Head of caudate nucleus (tissue), 42 donors: ENCODE measurements at regions not wholly inside any gene's neighbourhood (a gene's known extent, or its start where the extent isn't known, plus 50 kb on each side); places are given as distances from the start of the nearest gene placed in this dataset.
"Not testable (repeated sequence)": the region's sequence is repeated elsewhere in the genome, so short reads cannot be mapped to it uniquely, and the experiment has no call there.

ENCODE experiments used
- DNase-seq, 42 donors: peaks; one replicate each; pipeline versions ENCODE4 v3.0.0 to v3.0.0-alpha.2; 2020 to 2021; ENCODE audit warnings: mixed read lengths in 7 of 42
- intact Hi-C: fragments of 100-400 bp; cut with DNase I; formaldehyde crosslinking; loops from one replicate; pipeline ENCODE4 v1.15.0; 2022

DNA sequence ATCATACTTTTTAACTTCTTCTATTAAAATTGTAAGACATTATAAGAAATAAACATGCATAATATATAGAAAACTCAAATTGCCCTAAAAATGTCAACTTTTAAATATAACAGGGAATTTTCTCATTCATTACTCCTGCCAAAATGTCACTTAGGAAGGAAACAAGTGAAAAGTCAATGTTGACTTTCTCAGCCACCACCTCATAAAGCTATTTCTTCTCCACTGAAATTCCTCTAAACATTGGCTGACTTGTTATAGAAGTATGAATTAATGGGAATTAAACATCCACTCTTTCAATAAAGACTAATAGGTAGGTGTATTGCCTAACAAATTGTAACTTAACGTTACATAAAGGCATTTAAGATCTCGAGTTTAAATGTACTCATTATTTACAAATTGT lies 499.7 kb upstream of the SYT4 start:
- intact Hi-C loops: no loop called here
- no peak for DNase-seq

DNA sequence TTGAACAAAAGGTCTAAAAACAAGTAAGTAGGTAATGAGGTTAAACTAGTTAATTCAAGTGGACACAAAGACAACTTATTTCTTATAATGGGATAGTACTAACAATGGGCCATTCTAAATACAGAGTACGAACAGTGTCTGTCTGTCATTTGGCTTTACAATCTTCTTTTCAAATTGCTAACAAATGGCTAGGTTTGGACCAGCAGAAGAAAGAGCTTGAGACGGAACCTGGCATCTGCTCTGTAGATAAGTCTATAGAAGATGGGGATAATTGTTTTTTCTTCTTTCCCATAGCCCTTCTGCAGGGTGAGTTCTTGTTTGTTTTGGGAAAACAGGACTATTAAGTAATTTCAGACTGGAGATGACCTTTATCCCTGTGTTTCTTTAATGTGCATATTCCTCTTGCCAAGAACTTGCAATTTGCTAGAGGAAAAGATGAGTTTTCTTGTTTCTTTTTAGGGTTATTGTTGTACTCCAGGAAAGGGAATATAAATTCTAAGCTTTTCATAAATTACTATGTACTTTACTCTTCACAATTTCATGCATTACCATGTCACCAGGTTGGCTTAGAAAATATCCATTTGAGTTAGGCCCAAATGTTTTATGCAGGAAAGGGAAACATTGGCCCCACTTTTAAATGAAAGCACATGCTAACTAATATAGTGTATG lies 500.5 kb upstream of the SYT4 start:
- DNase-seq: no peak
- intact Hi-C loops: no loop called here

DNA sequence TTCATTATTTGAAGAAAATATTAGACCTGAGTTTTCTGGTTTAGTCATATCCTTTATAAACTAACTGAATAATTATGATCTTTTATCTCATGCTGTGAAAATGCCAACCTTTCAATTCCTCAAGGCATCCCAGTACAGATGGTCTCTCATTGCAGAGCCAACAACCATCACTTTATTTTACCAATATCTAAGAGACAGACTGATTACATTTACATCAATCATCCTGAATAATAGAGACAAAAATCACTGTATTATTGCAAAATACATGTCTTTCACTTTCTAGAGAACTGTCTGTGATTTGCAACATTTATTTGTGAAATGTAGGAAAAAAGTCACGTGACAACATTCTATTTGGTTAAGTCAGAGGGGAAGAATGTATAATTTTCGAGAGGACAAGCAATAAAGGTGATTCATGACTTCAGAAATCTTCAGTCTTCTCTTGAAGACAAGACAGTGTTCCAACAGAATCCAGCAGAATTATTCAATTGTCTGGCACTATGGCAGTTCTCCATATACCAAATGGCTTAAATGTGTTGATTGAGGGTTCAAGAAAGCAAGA lies 503.6 kb upstream of the SYT4 start:
- intact Hi-C loops: no loop called here
- no peak for DNase-seq

DNA sequence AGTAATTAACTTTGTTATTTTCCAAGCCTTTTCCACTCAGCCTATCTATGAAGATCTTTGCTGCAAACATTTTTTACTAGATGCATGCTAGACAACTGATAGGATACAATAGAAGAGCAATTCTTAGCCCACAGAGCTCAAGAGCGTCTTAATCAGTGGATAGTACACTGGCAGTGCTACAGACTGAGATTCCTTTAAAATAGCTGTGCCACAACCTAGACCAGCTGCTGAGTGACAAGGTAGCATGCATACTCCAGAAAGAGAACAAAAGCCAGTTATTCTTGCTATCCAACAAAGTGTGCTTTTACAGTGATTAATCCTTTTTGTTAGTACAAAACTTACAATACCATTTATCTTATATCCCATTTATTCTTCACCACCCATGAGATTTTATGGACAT lies 507.9 kb upstream of the SYT4 start:
- no peak for DNase-seq
- intact Hi-C loops: no loop called here

DNA sequence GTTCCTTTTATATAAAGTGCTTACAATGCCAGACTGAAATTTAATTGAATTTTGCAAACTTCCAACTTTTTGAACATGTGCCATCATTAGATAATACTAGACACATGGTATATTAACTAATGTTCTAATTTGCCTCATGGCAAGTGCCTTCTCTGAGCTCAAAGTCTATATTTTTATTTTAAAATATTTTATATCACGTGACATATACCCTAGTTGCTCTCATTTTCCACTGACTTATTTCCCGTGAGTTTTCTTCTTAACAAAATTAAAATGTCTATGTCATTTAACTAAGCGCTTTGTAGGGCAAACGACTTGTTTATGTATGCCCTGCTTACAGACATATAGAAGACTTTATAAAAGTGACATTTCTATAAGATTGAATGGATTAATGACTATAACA lies 509.6 kb upstream of the SYT4 start:
- no peak for DNase-seq
- intact Hi-C loops: no loop called here

DNA sequence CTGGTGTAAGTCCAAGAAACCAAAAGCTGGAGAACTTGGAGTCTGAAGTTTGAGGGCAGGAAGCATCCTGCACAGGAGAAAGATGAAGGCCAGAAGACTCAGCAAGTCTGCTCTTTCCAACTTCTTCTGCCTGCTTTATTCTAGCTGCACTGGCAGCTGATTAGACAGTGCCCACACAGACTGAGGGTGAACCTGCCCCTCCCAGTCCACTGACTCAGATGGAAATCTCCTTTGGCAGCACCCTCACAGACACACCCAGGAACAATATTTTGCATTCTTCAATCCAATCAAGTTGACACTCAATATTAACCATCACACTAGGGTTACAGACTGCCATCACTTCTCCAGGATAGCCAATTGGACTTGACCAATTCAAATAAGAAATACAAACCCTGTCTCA lies 510.4 kb upstream of the SYT4 start:
- DNase-seq, intact Hi-C loops: not testable (repeated sequence)

DNA sequence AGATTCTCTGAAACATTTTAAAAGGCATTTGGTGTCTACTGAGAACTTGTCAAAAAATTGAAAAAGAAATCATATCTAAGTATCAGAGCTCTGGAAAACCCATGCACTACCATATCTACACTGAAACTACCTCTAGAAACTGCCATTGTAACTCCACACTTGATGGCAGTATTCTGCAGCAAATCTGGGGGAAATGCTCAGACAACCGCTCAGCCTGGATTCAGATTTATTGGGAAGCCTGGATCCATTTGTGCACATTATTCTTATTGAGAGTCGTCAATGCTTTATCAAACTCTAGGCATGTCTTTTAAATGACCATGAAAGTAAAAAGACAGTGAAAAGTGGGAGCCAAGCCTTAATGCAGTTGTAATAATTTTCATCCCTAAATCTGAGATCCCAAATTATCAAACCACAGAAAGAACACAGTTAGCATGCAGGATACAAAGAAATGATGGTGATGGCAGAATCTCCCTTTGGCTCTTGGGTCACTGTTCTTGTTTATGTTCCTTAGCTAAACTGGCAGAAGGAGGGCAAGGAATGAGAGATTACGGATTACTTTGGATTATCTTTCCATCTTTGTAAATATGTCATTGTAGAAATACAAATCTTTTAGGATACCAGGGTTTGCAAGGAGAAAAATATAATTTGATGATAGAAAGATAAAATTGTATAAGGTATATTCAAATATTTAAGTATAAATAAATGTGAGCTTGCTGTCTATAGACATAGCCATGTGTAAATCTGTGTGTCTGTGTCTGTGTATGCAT lies 512.1 kb upstream of the SYT4 start:
- intact Hi-C loops: no loop called here
- DNase-seq: peak in 17 of 42 donors; percentile 6 to 59 (median 18)

DNA sequence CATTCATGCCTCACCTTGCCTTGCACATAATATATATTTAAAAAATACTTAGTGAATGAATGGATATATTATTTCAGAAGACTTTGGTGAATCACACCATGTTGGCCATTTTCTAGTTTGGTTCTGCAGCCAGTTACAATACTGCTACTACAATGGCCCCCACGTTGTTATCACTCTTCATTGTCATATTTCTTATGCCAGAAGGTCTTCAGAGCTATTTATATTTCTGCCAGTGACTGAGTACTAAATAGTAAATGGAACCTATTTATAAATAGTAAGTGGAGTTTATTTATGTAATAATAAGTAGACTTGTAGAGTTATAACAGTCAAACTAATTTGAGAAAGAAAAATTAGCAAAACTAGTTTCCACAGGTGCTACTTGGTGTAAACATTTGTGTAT lies 516.6 kb upstream of the SYT4 start:
- intact Hi-C loops: no loop called here
- DNase-seq: no peak

DNA sequence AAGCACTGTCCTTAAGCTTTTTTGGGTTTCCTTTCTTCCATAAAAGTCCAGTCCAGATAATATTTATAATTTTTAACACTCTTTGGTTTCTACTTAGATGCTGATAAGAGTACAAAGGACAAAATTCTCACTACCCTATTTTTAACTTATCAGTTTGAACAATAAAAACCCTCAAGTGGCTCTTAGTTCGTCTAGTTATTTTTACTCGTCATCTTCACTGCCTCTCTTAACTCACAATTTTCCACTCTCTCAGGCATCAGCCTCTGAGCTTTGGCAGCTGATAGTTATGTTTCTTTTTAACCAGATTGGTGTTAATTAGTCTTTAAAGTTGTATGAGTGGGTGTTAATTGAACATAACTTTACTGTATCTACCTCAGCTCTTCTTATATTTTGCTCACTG lies 517.1 kb upstream of the SYT4 start:
- intact Hi-C loops: no loop called here
- DNase-seq: no peak

DNA sequence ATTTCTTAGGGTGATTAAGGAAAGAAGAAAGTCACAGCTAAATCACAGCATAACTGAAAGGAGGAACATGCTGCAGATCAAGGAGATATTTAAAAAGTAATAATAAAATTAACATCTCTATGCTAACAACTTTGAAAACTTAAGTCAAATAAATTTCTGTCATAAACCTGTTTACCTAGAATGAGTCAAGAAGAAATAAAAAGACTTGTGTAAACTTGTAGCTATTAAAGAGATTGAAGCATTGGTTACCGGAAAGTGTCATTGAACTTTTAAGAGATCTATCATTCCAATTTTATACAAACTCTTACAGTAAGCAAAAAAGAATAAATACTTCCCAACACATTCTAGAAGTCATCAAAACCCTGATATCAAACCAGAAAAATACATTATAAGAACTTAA lies 520.1 kb upstream of the SYT4 start:
- intact Hi-C loops: no loop called here
- DNase-seq: no peak

DNA sequence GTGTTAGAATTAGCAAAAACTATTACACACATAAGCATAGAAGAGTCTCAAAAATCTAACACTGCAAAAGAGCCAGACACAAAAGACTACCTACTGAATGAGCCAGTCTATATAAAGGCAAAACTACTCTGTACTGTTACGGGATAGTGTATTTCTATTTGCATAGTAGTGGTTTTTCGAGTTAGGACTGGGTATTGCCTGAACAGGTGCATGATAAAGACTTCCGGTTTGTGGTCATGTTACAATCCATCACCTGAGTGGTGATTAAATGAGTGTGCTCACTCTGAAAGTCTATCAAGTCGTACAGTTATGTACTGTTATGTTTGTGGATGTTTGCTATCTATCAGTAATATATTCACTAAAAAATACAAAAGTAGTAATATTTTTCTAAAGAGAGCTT lies 523.3 kb upstream of the SYT4 start:
- no peak for DNase-seq

DNA sequence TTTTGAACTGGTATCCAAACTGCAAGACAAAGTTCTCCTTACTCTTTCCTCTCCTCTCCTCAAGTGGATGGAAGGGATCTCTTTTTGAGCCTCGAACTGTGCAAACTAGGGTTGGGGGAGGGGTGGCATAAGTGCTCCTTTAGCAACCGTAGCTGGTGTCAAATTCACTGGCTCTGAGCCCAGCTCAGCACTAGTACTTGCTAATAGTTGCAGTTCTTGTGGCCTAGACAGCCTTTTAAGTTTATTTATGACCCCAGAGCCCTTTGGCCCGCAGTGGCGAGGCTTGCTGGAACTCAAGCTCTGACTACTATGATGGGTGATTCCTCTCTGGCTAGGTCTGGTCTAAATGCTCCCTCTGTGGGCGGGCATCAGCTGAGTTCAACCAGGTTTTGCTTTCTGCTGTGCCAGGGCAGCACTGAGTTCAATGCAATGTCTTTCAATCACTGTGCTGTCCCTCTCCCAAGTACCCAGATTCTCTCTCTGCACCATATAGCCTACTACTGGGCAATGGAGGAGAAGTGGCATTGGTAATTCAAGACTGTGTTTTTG lies 528.4 kb upstream of the SYT4 start:
- intact Hi-C loops: no loop called here
- no peak for DNase-seq

More for the DNA sequence above, 523.3 kb upstream of the SYT4 start:
- intact Hi-C loops: no loop called here

DNA sequence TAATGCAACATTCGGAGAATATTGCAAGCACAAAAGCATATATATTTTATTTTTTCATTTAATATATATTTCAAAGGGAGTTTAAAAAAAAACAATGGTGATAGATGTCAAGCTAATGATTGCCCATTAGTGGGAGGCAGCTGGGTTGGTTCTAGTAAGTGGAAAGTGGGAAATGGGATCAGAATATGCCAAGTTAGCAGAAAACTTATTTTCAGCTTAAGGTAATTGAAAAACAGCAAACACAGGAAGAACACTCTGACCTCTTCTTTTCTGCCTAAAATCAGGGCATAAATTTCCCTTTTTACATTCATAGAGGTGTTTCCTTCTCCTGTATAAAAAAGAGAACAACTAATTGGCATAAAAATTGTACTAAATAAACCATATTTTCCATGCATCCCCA lies 535.3 kb upstream of the SYT4 start:
- intact Hi-C loops: no loop called here
- no peak for DNase-seq

DNA sequence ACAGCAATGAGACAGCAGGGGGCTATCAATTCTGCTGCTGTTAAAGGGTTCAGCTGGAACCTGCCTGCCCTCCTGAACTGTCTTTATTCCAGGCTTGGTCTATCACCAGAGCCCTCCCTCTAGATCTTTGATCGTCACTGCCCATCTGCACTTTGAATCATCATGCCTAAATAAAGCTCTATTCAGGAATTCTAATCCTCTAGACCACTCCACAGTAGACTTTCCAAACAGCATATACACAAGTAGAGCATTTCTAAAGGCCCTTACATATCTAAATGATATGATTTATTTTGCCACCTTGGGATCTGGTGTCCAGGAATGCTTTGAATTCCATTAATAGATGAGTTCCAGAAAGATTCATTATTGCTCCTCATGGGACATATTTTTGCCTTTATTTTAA lies 542.1 kb upstream of the SYT4 start:
- no peak for DNase-seq
- intact Hi-C loops: no loop called here

DNA sequence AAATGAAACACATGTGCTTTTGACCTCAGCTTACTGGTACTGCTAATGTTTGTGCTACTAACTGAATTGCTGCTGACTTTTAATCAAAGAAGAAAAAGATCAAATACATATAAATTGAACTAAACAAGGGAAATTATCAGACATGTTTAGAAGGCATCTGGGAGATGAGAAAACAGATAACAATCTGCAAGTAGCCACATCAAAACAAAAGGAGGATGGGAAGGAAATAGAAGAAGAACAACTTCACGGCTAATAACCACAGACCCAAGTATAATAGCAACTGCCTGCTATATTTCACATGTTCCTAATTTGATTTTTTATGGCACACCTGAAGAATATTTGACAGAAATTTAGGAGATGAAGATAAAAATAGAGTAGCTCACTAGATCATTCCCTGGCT lies 542.6 kb upstream of the SYT4 start:
- no peak for DNase-seq
- intact Hi-C loops: no loop called here

DNA sequence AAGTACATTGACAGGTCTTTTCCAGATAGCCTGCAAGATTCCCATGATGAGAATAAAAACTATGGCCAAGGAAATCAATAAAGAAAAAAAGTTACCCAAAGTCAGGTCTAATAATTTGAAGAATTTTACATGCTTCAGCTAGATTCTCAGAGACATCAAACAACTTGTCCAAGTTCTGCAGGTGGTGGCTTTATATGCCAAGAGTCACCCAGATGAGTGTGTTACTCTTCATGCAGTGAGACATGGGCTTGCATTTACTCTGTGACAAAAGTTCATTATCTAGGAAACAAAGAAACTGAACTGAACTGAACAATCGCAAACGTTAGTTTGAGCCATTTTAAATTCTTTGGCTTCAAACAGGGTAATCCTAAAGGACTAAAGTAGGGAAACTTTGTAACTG lies 548.5 kb upstream of the SYT4 start:
- intact Hi-C loops: no loop called here

DNA sequence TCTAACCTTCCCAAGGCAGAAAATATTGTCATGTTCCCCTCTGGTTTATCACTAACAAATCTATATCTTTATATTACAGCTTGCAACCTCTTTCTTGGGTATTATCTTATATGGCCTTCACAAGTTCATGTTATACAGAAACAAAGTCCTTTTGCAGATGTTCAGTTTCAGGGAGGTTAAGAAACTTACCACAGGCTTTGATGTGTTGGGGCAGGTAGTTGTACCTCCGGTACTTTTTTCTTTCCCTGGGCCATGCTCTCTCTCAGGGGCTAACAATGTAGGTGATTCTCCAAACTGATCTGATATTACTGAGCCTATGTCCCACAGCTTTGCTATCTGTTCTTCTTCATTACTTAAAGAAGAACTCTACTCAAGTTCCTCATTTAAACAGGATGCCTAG lies 548.9 kb upstream of the SYT4 start:
- intact Hi-C loops: no loop called here
- DNase-seq: no peak

More for the DNA sequence above, 548.5 kb upstream of the SYT4 start:
- no peak for DNase-seq

DNA sequence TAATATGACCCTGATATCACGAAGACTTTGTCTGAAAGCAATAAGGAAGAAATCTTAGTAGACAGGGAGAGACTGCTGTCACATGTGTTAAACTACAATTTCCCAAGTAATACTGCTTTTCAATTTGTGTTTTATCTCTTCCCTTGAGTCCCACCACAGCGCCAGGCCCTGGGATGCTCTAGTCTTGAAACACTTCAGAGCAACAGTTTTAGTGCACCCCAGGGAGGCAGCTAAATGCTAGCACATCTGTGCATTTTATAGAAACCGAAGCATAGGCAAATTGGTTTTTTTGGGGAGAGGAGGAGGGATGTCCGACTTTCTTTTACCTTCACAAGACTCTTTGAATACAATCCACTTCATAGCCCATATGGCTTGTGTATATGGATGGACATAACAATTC lies 550.0 kb upstream of the SYT4 start:
- intact Hi-C loops: no loop called here
- no peak for DNase-seq

DNA sequence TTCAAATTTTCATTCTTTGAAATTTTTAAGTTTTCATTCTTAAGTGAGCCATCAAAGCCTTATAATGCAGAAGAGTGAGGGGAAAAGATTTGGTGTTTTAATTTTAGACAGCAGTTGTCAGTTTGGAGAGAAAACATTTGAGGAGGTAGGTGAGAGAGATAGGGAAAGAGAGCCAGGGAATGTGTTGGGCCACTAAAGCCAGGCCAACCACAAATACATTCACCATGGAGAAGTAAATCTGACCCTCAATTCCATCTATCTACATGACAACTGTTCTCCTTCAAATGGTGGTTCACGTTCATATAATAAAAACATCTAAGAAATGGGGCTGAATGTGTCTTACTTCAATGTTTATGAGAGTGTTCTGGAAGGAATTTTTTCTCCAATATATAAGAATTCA lies 553.0 kb upstream of the SYT4 start:
- DNase-seq: no peak
- intact Hi-C loops: no loop called here

DNA sequence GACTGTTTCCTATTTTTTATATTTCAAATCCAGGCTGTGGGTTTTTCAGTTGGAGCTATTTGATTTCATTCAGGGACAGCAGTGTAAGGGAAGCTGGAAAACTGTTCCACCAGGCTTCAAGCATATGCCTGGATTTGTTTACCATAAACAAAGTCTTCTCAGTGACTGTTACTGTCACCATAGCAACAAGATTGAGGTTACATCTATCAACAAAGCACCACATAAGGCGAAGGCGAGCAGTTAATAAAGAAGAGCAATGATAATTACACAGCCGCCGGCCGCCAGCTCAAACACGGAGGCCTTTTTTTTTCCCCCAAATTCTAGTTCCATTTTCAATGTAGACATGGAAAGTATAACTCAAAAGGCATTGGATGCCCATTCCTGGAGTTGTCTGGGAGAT lies 553.7 kb upstream of the SYT4 start:
- no peak for DNase-seq
- intact Hi-C loops: no loop called here

DNA sequence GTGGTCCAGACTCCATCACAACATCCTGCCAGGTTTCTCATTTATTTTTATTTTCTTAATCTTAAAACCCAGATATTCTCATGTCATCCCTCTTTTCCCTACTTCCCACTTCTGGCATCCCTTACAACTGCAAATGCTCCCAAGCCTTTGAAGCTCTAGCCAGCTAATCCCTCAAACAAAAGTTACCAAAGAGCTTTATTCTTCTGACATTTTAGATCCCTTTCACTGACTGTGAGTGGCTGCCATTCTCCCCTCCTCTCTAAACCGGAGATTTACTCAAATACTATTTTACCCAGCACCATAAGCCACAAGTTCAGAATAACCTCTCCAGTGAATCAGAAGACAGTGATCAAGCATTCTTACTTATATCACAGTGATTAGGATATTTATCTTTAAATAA lies 569.0 kb upstream of the SYT4 start:
- intact Hi-C loops: no loop called here
- DNase-seq: no peak
